ENCODE measurements at regions not wholly inside any gene's neighbourhood (a gene's known extent, or its start where the extent isn't known, plus 50 kb on each side); places are given as distances from the start of the nearest gene placed in this dataset.

GRCh38 chr2:34447097-34447496 is 848.0 kb upstream of the FAM98A start:
- no peak for TF ChIP-seq CTCF (IDR thresholded peaks at IDR 0.05)
- Mint-ChIP-seq H3K36me3 (ENCODE audit: low read depth) (no peaks in the 10 kb centered on the region), H3K4me1 (ENCODE audit: low read depth) (no peaks in the 10 kb centered on the region), H3K4me3 (no peak overlapping the region), H3K27ac (no peak overlapping the region), H3K9me3 (peaks cover 11% of the 10 kb centered on the region), H3K27me3 (no peaks in the 10 kb centered on the region)
- DNase-seq: no peak
- intact Hi-C loops (cut with DNase I, micrococcal nuclease): no loop called here
- Histone ChIP-seq H3K9me3 (ENCODE audit: control insufficient read depth in 1 of 2, insufficient read depth in 1 of 2, low read length in 2 of 2) (peaks cover 0 to 5% of the 10 kb centered on the region in 2 experiments), H3K36me3 (ENCODE audit: insufficient read depth, low read length) (no peaks in the 10 kb centered on the region), H3K27me3 (ENCODE audit: control insufficient read depth in 1 of 2, insufficient read depth in 2 of 2, low read length in 2 of 2) (no peaks in the 10 kb centered on the region), H3K4me1 (ENCODE audit: insufficient read depth, low read length) (no peaks in the 10 kb centered on the region), H3K27ac (ENCODE audit: low read depth in 1 of 2, low read length in 2 of 2) (no peak overlapping the region), H3K4me3 (ENCODE audit: low read length) (no peak overlapping the region)
- POLR2A ChIA-PET: no interaction called here
- ATAC-seq (ENCODE audit: poor library complexity): no peak
- CTCF ChIA-PET: no interaction called here

- Mint-ChIP-seq H3K9me3 (peaks cover 10% of the 10 kb centered on the region), H3K36me3 (ENCODE audit: low read depth) (no peaks in the 10 kb centered on the region), H3K27ac (no peak overlapping the region), H3K27me3 (no peaks in the 10 kb centered on the region), H3K4me3 (no peak overlapping the region), H3K4me1 (ENCODE audit: low read depth) (no peaks in the 10 kb centered on the region)
- no peak for DNase-seq
- H3K27ac ChIP-seq (ENCODE audit: low read depth in 1 of 2, low read length in 2 of 2): no peak overlapping the region
- no peaks in the 10 kb centered on the region for H3K36me3 ChIP-seq (ENCODE audit: insufficient read depth, low read length)
- no peak for ATAC-seq (ENCODE audit: poor library complexity)
- no peaks in the 10 kb centered on the region for H3K4me1 ChIP-seq (ENCODE audit: insufficient read depth, low read length)
- H3K27me3 ChIP-seq (ENCODE audit: control insufficient read depth in 1 of 2, insufficient read depth in 2 of 2, low read length in 2 of 2): no peaks in the 10 kb centered on the region
- peaks cover 3 to 5% of the 10 kb centered on the region in 2 experiments for H3K9me3 ChIP-seq (ENCODE audit: control insufficient read depth in 1 of 2, insufficient read depth in 1 of 2, low read length in 2 of 2)
- ChIA-PET CTCF (no interaction called here), POLR2A (no interaction called here)
- TF ChIP-seq CTCF (IDR thresholded peaks at IDR 0.05): no peak
- H3K4me3 ChIP-seq (ENCODE audit: low read length): no peak overlapping the region
- intact Hi-C loops (cut with DNase I, micrococcal nuclease): no loop called here
Measured at GRCh38 chr2:34423301-34423700, 824.2 kb upstream of the FAM98A start.

- H3K27ac Mint-ChIP-seq: no peak overlapping the region
- ATAC-seq (ENCODE audit: poor library complexity): no peak
Measured at GRCh38 chr2:34419856-34420255, 820.8 kb upstream of the FAM98A start.

More at GRCh38 chr2:34419856-34420255, 820.8 kb upstream of the FAM98A start:
- Histone ChIP-seq H3K36me3 (ENCODE audit: insufficient read depth, low read length) (no peaks in the 10 kb centered on the region), H3K27ac (ENCODE audit: low read depth in 1 of 2, low read length in 2 of 2) (no peak overlapping the region), H3K4me3 (ENCODE audit: low read length) (no peak overlapping the region), H3K27me3 (ENCODE audit: control insufficient read depth in 1 of 2, insufficient read depth in 2 of 2, low read length in 2 of 2) (no peaks in the 10 kb centered on the region), H3K4me1 (ENCODE audit: insufficient read depth, low read length) (no peaks in the 10 kb centered on the region), H3K9me3 (ENCODE audit: control insufficient read depth in 1 of 2, insufficient read depth in 1 of 2, low read length in 2 of 2) (peaks cover 0 to 5% of the 10 kb centered on the region in 2 experiments)
- ChIA-PET POLR2A (no interaction called here), CTCF (no interaction called here)
- H3K9me3 Mint-ChIP-seq: peaks cover 3% of the 10 kb centered on the region
- no peaks in the 10 kb centered on the region for H3K27me3 Mint-ChIP-seq
- no peak for TF ChIP-seq CTCF (IDR thresholded peaks at IDR 0.05)
- H3K36me3 Mint-ChIP-seq (ENCODE audit: low read depth): no peaks in the 10 kb centered on the region
- intact Hi-C loops (cut with DNase I, micrococcal nuclease): no loop called here
- no peaks in the 10 kb centered on the region for H3K4me1 Mint-ChIP-seq (ENCODE audit: low read depth)
- H3K4me3 Mint-ChIP-seq: no peak overlapping the region
- no peak for DNase-seq

Data from CD4-positive, alpha-beta T cell (primary cell).